HCT116 (cell line): ENCODE measurements at regions not wholly inside any gene's neighbourhood (a gene's known extent, or its start where the extent isn't known, plus 50 kb on each side); places are given as distances from the start of the nearest gene placed in this dataset.

ENCODE experiments used
- ATAC-seq: fragments of 200-7000 bp; cut with Tn5 transposase; 2 replicates; pipeline ENCODE4 v1.9.1; 2020; ENCODE audit warnings: mild to moderate bottlenecking, moderate library complexity
- BruUV-seq: library from RNA; stranded (reverse); fragments of 400-500 nt; replicated peaks from 2 replicates; lab custom pipeline; 2021; lab: Mats Ljungman, UMichigan
- CTCF ChIA-PET: fragments of 300-600 bp; sonication (Branson Sonifier 250); formaldehyde crosslinking; loops from one replicate; lab custom pipeline; 2021; ENCODE audit warnings: antibody characterized with exemption; lab: Charles Lee
- POLR2A ChIA-PET: fragments of 300-600, 350-600 bp; sonication (Branson Sonifier 250); formaldehyde crosslinking; loops from one replicate; lab custom pipeline; 2021; ENCODE audit warnings: antibody characterized with exemption; lab: Charles Lee
- RAD21 ChIA-PET, 2 experiments: fragments of 300-600 bp; sonication (Branson Sonifier 250); formaldehyde crosslinking; loops; one replicate each; lab custom pipeline; 2023; ENCODE audit warnings: low total read pairs in 2 of 2; ENCODE audit not compliant: uncharacterized antibody in 2 of 2, unreplicated experiment in 2 of 2, low non-redundant PET in 1 of 2; lab: Charles Lee
- DNase-seq: peaks from one replicate; pipeline ENCODE4 v3.0.0-alpha.2; 2010; ENCODE audit warnings: low read depth, low spot score
- H2AFZ ChIP-seq: fragments of 200-600 bp; shearing (Covaris generic), sonication (generic); 2 replicates; pipeline ENCODE4 v1.6.1; 2017; ENCODE audit warnings: low read depth, mixed run types, mixed read lengths, antibody characterized with exemption, low read length; ENCODE audit not compliant: poor library complexity, severe bottlenecking
- H3K27ac ChIP-seq: 2 replicates; pipeline ENCODE4 v1.5.1; 2012; ENCODE audit warnings: low read depth, low read length
- H3K27me3 ChIP-seq: fragments of 200-600 bp; sonication (generic); 2 replicates; pipeline ENCODE4 v1.6.1; 2016; ENCODE audit warnings: mixed run types, low read length, mixed read lengths; ENCODE audit not compliant: insufficient read depth
- H3K36me3 ChIP-seq, 2 experiments: fragments of 200-500 bp in 1 of 2; fragments of 200-600 bp in 1 of 2; sonication (Bioruptor generic) in 1 of 2; sonication (generic) in 1 of 2; 2 replicates each; pipeline versions ENCODE4 v1.5.1 to v1.6.1; 2014 to 2016; ENCODE audit warnings: low read length in 2 of 2, inconsistent platforms in 1 of 2, mixed read lengths in 1 of 2, mixed run types in 1 of 2; ENCODE audit not compliant: insufficient read depth in 2 of 2, control insufficient read depth in 1 of 2
- H3K4me1 ChIP-seq, 2 experiments: fragments of 200-600 bp in 1 of 2; sonication (generic) in 1 of 2; 2 replicates each; pipeline versions ENCODE4 v1.5.1 to v1.6.1; 2012 to 2017; ENCODE audit warnings: low read length in 2 of 2, inconsistent platforms in 1 of 2, mild to moderate bottlenecking in 1 of 2, mixed read lengths in 1 of 2, mixed run types in 1 of 2, moderate library complexity in 1 of 2; ENCODE audit not compliant: insufficient read depth in 2 of 2, control insufficient read depth in 1 of 2
- H3K4me2 ChIP-seq: fragments of 200-600 bp; sonication (generic); 2 replicates; pipeline ENCODE4 v1.6.1; 2017; ENCODE audit warnings: mixed run types, low read length, mixed read lengths
- H3K4me3 ChIP-seq, 2 experiments: fragments of 200-600 bp in 1 of 2; sonication (generic) in 1 of 2; replicated peaks in 1 of 2; 2 replicates each; pipeline ENCODE4 v1.5.1; 2011 to 2016; ENCODE audit warnings: low read length in 2 of 2, control low read depth in 1 of 2, low read depth in 1 of 2, mild to moderate bottlenecking in 1 of 2, mixed read lengths in 1 of 2, mixed run types in 1 of 2
- H3K79me2 ChIP-seq: fragments of 200-600 bp; sonication (generic); 2 replicates; pipeline ENCODE4 v1.6.1; 2017; ENCODE audit warnings: mild to moderate bottlenecking, mixed run types, low read length, moderate library complexity, mixed read lengths; ENCODE audit not compliant: insufficient read depth
- H3K9ac ChIP-seq: fragments of 200-600 bp; sonication (generic); 2 replicates; pipeline ENCODE4 v1.6.1; 2016; ENCODE audit warnings: low read length, mixed read lengths
- H3K9me2 ChIP-seq: fragments of 200-600 bp; sonication (generic), shearing (Covaris generic); 2 replicates; pipeline ENCODE4 v1.6.1; 2017; ENCODE audit warnings: mixed run types, mild to moderate bottlenecking, moderate library complexity; ENCODE audit not compliant: insufficient read depth
- H3K9me3 ChIP-seq, 2 experiments: fragments of 200-500 bp in 1 of 2; fragments of 200-600 bp in 1 of 2; sonication (Bioruptor generic) in 1 of 2; sonication (generic) in 1 of 2; 2 replicates each; pipeline ENCODE4 v1.6.1; 2014 to 2017; ENCODE audit warnings: low read length in 2 of 2, mixed read lengths in 2 of 2, inconsistent platforms in 1 of 2, low read depth in 1 of 2, mild to moderate bottlenecking in 1 of 2, mixed run types in 1 of 2, moderate library complexity in 1 of 2; ENCODE audit not compliant: control insufficient read depth in 1 of 2, insufficient read depth in 1 of 2
- H4K20me1 ChIP-seq: fragments of 200-600 bp; sonication (generic), shearing (Covaris generic); 2 replicates; pipeline ENCODE4 v1.6.1; 2017; ENCODE audit warnings: mixed run types, mild to moderate bottlenecking, moderate library complexity; ENCODE audit not compliant: insufficient read depth
- CEBPB ChIP-seq: IDR thresholded peaks from 2 replicates; pipeline ENCODE4 v1.6.1; 2012; ENCODE audit warnings: low read depth
- EZH2 ChIP-seq: fragments of 200-600 bp; sonication (generic); IDR thresholded peaks from 2 replicates; pipeline ENCODE4 v1.6.1; 2017; ENCODE audit warnings: antibody characterized with exemption, mixed run types
- FOSL1 ChIP-seq: IDR thresholded peaks from 2 replicates; pipeline ENCODE4 v1.6.1; 2012; ENCODE audit warnings: low read depth
- JUND ChIP-seq: IDR thresholded peaks from 2 replicates; pipeline ENCODE4 v1.6.1; 2012
- POLR2A ChIP-seq: IDR thresholded peaks from 2 replicates; pipeline ENCODE4 v1.7.0; 2011; ENCODE audit warnings: borderline replicate concordance; ENCODE audit not compliant: insufficient read depth, insufficient read length; ENCODE audit errors: extremely low read depth
- POLR2AphosphoS5 ChIP-seq: IDR thresholded peaks from 2 replicates; pipeline ENCODE4 v1.6.1; 2011; ENCODE audit warnings: mild to moderate bottlenecking, low read depth, low read length, moderate library complexity
- SIN3A ChIP-seq: IDR thresholded peaks from 2 replicates; pipeline ENCODE4 v1.6.1; 2012; ENCODE audit warnings: low read depth
- SP1 ChIP-seq: IDR thresholded peaks from 2 replicates; pipeline ENCODE4 v1.6.1; 2012; ENCODE audit warnings: low read depth
- TCF7L2 ChIP-seq: IDR thresholded peaks from 2 replicates; pipeline ENCODE4 v1.7.0; 2011; ENCODE audit warnings: borderline replicate concordance, inconsistent platforms; ENCODE audit not compliant: insufficient read depth, insufficient read length; ENCODE audit errors: extremely low read depth
- YY1 ChIP-seq: IDR thresholded peaks from 2 replicates; pipeline ENCODE4 v1.6.1; 2011; ENCODE audit warnings: low read length, low read depth, moderate library complexity, mild to moderate bottlenecking; ENCODE audit not compliant: insufficient replicate concordance; ENCODE audit errors: extremely low read depth
- ZFX ChIP-seq: fragments of 450-650 bp; IDR thresholded peaks from 2 replicates; pipeline ENCODE4 v1.6.1; 2017
- intact Hi-C: fragments of 100-400 bp; cut with micrococcal nuclease; formaldehyde crosslinking; loops from 2 replicates; pipeline ENCODE4 v1.10.0; 2022
- TF ChIP-seq, protein P1 (sequence below): IDR thresholded peaks from 2 replicates; pipeline ENCODE4 v1.6.1; 2012
- TF ChIP-seq, protein P2 (sequence below): IDR thresholded peaks from 2 replicates; pipeline ENCODE4 v1.6.1; 2011; ENCODE audit warnings: mild to moderate bottlenecking, low read length, moderate library complexity; ENCODE audit not compliant: insufficient replicate concordance; ENCODE audit errors: extremely low read depth

DNA sequence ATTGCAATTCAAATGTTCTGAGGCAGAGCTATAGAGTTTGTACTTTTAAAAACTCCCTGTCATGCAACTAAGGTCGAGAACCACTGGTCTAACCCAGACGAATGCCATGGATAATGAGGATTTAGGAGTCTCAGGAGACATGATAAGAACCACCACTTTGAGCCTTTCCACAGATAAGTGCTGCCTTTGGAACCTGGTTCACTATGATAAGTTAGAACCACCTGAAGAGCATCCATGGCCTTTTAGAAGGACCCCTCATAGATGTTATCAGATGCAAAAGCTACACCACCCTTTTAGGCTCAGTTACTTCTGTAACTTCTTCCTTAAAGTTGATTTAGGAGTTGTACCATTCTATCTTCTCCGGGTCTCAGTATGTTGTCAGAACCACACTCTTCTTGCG lies 350.6 kb upstream of the CCL2 start:
- CTCF ChIA-PET: no interaction called here
- TF ChIP-seq JUND (no peak), CEBPB (no peak), EZH2 (no peak), TCF7L2 (no peak), YY1 (no peak), POLR2AphosphoS5 (no peak), FOSL1 (no peak), POLR2A (no peak), SP1 (no peak), ZFX (no peak), SIN3A (no peak)
- TF ChIP-seq, protein P1, sequence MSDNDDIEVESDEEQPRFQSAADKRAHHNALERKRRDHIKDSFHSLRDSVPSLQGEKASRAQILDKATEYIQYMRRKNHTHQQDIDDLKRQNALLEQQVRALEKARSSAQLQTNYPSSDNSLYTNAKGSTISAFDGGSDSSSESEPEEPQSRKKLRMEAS: no peak
- TF ChIP-seq, protein P2, sequence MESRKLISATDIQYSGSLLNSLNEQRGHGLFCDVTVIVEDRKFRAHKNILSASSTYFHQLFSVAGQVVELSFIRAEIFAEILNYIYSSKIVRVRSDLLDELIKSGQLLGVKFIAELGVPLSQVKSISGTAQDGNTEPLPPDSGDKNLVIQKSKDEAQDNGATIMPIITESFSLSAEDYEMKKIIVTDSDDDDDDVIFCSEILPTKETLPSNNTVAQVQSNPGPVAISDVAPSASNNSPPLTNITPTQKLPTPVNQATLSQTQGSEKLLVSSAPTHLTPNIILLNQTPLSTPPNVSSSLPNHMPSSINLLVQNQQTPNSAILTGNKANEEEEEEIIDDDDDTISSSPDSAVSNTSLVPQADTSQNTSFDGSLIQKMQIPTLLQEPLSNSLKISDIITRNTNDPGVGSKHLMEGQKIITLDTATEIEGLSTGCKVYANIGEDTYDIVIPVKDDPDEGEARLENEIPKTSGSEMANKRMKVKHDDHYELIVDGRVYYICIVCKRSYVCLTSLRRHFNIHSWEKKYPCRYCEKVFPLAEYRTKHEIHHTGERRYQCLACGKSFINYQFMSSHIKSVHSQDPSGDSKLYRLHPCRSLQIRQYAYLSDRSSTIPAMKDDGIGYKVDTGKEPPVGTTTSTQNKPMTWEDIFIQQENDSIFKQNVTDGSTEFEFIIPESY: no peak
- TF ChIP-seq, all 23 proteins: peak for 0
- intact Hi-C loops: no loop called here
- no peaks in the 10 kb centered on the region for H4K20me1 ChIP-seq
- no peak overlapping the region for H3K4me3 ChIP-seq
- DNase-seq: no peak
- H2AFZ ChIP-seq: no peak overlapping the region
- no peaks in the 10 kb centered on the region for H3K27me3 ChIP-seq
- RAD21 ChIA-PET: no interaction called here
- POLR2A ChIA-PET: no interaction called here
- no peak overlapping the region for H3K9ac ChIP-seq
- H3K9me2 ChIP-seq: no peaks in the 10 kb centered on the region
- ATAC-seq: no peak
- no peaks in the 10 kb centered on the region for H3K36me3 ChIP-seq
- H3K4me1 ChIP-seq: no peaks in the 10 kb centered on the region
- no peaks in the 10 kb centered on the region for H3K79me2 ChIP-seq
- BruUV-seq: no TSS peak
- H3K4me2 ChIP-seq: no peak overlapping the region
- H3K9me3 ChIP-seq: peaks cover 0 to 30% of the 10 kb centered on the region in 2 experiments; a peak in 1 of 4 replicates
- no peak overlapping the region for H3K27ac ChIP-seq
